Keratinocyte (primary cell): ENCODE measurements at regions not wholly inside any gene's neighbourhood (a gene's known extent, or its start where the extent isn't known, plus 50 kb on each side); places are given as distances from the start of the nearest gene placed in this dataset.

Source experiments
- DNase-seq: peaks from one replicate; pipeline ENCODE4 v3.0.0-alpha.2; 2011; ENCODE audit warnings: low read depth, missing footprints, low spot score
- FAIRE-seq: peaks from 2 replicates; lab custom pipeline; 2011; peaks lifted over from hg19 to GRCh38; lab: Jason Lieb, UNC
- H2AFZ ChIP-seq: 2 replicates; pipeline ENCODE4 v1.6.0; 2012; ENCODE audit warnings: low read length, control low read depth, inconsistent platforms; ENCODE audit not compliant: control insufficient read depth
- H3K27ac ChIP-seq: 2 replicates; pipeline ENCODE4 v1.5.1; 2011; ENCODE audit warnings: low read length; ENCODE audit not compliant: control insufficient read depth, insufficient read depth
- H3K27me3 ChIP-seq: 3 replicates; pipeline ENCODE4 v1.6.0; 2011; ENCODE audit warnings: low read length; ENCODE audit not compliant: control insufficient read depth, insufficient read depth; ENCODE audit errors: extremely low read depth
- H3K36me3 ChIP-seq, 2 experiments: 2 replicates in 1 of 2; 3 replicates in 1 of 2; pipeline ENCODE4 v1.5.1; 2011; ENCODE audit warnings: low read length in 2 of 2, mild to moderate bottlenecking in 1 of 2; ENCODE audit not compliant: control insufficient read depth in 2 of 2, insufficient read depth in 2 of 2; ENCODE audit errors: extremely low read depth in 1 of 2
- H3K4me1 ChIP-seq: 3 replicates; pipeline ENCODE4 v1.5.1; 2011; ENCODE audit warnings: low read length; ENCODE audit not compliant: control insufficient read depth, insufficient read depth; ENCODE audit errors: extremely low read depth
- H3K4me2 ChIP-seq: 3 replicates; pipeline ENCODE4 v1.6.0; 2011; ENCODE audit warnings: low read depth, low read length; ENCODE audit not compliant: control insufficient read depth, insufficient read depth; ENCODE audit errors: extremely low read depth
- H3K4me3 ChIP-seq, 3 experiments: fragments of 200-600 bp in 1 of 3; sonication (generic) in 1 of 3; 2 replicates in 2 of 3; 3 replicates in 1 of 3; pipeline ENCODE4 v1.5.1; 2011 to 2016; ENCODE audit warnings: low read length in 3 of 3, mild to moderate bottlenecking in 3 of 3, control low read depth in 2 of 3, inconsistent platforms in 1 of 3, low read depth in 1 of 3, mixed read lengths in 1 of 3, mixed run types in 1 of 3, moderate library complexity in 1 of 3; ENCODE audit not compliant: control insufficient read depth in 2 of 3, insufficient read depth in 2 of 3; ENCODE audit errors: extremely low read depth in 1 of 3
- H3K79me2 ChIP-seq: 2 replicates; pipeline ENCODE4 v1.6.0; 2012; ENCODE audit warnings: low read length; ENCODE audit not compliant: control insufficient read depth, insufficient read depth
- H3K9ac ChIP-seq: 3 replicates; pipeline ENCODE4 v1.6.0; 2011; ENCODE audit warnings: low read length; ENCODE audit not compliant: control insufficient read depth, insufficient read depth; ENCODE audit errors: extremely low read depth
- H3K9me1 ChIP-seq: 3 replicates; pipeline ENCODE4 v1.6.0; 2011; ENCODE audit warnings: low read length; ENCODE audit not compliant: control insufficient read depth, insufficient read depth; ENCODE audit errors: extremely low read depth
- H3K9me3 ChIP-seq: 2 replicates; pipeline ENCODE4 v1.5.1; 2012; ENCODE audit warnings: low read depth, low read length; ENCODE audit not compliant: control insufficient read depth
- H4K20me1 ChIP-seq: 3 replicates; pipeline ENCODE4 v1.6.0; 2011; ENCODE audit warnings: low read length; ENCODE audit not compliant: control insufficient read depth, insufficient read depth; ENCODE audit errors: extremely low read depth
- EZH2 ChIP-seq: IDR thresholded peaks from one replicate; pipeline ENCODE4 v1.6.1; 2012; ENCODE audit warnings: inconsistent platforms, mild to moderate bottlenecking, low read length, moderate library complexity
- dilution Hi-C: fragments of 300-500 bp; cut with MboI; formaldehyde crosslinking; loops from one replicate; pipeline ENCODE4 v1.7.0; 2020; ENCODE audit warnings: low sequenced_read_pairs; ENCODE audit not compliant: extremely low pct_ligation_motif_present
- TF ChIP-seq, protein P1 (sequence below), 3 experiments: IDR thresholded peaks in 1 of 3; conservative IDR thresholded peaks in 1 of 3; optimal IDR thresholded peaks in 1 of 3; 2 replicates in 2 of 3; 3 replicates in 1 of 3; pipeline versions ENCODE3 to v1.5.1; 2011; ENCODE audit warnings: low read length in 3 of 3, mild to moderate bottlenecking in 3 of 3, moderate library complexity in 2 of 3, control low read depth in 1 of 3, inconsistent platforms in 1 of 3; ENCODE audit not compliant: insufficient read depth in 2 of 3; ENCODE audit errors: extremely low read depth in 1 of 3

DNA sequence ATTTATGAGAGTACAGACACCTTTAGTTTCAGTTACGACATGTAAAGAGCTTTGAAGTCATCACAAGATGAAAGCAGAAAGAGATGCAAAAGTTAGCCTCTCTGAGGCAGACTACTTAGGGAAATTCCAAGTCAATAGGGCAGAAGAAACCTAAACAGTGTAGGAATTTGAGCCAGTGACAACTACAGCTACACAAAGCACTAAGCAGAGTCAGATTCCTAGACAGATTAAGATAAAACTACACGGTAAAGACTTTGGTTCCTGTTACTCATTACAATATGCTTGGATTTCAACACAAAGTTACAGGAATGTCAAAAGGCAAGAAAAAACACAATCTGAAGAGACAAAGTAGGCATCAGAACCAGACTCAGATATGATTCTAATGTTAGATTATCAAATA is 1302.3 kb downstream of the FSCB start:
- Histone ChIP-seq H3K27ac (no peak overlapping the region), H4K20me1 (no peaks in the 10 kb centered on the region), H3K36me3 (no peaks in the 10 kb centered on the region), H3K9me3 (no peaks in the 10 kb centered on the region), H2AFZ (no peak overlapping the region), H3K79me2 (no peaks in the 10 kb centered on the region), H3K9me1 (no peaks in the 10 kb centered on the region), H3K4me1 (no peaks in the 10 kb centered on the region), H3K9ac (no peak overlapping the region), H3K4me3 (no peak overlapping the region), H3K4me2 (no peak overlapping the region), H3K27me3 (no peaks in the 10 kb centered on the region)
- FAIRE-seq (no peak), DNase-seq (no peak)
- TF ChIP-seq EZH2: no peak
- TF ChIP-seq, protein P1, sequence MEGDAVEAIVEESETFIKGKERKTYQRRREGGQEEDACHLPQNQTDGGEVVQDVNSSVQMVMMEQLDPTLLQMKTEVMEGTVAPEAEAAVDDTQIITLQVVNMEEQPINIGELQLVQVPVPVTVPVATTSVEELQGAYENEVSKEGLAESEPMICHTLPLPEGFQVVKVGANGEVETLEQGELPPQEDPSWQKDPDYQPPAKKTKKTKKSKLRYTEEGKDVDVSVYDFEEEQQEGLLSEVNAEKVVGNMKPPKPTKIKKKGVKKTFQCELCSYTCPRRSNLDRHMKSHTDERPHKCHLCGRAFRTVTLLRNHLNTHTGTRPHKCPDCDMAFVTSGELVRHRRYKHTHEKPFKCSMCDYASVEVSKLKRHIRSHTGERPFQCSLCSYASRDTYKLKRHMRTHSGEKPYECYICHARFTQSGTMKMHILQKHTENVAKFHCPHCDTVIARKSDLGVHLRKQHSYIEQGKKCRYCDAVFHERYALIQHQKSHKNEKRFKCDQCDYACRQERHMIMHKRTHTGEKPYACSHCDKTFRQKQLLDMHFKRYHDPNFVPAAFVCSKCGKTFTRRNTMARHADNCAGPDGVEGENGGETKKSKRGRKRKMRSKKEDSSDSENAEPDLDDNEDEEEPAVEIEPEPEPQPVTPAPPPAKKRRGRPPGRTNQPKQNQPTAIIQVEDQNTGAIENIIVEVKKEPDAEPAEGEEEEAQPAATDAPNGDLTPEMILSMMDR (optimal IDR thresholded peaks at IDR 0.05 in 1 of 3, IDR thresholded peaks at IDR 0.05 in 1 of 3, conservative IDR thresholded peaks at IDR 0.05 in 1 of 3; ENCODE audit: extremely low read depth in 1 of 3, insufficient read depth in 2 of 3, low read length in 3 of 3): no peak
- dilution Hi-C loops: no loop called here

DNA sequence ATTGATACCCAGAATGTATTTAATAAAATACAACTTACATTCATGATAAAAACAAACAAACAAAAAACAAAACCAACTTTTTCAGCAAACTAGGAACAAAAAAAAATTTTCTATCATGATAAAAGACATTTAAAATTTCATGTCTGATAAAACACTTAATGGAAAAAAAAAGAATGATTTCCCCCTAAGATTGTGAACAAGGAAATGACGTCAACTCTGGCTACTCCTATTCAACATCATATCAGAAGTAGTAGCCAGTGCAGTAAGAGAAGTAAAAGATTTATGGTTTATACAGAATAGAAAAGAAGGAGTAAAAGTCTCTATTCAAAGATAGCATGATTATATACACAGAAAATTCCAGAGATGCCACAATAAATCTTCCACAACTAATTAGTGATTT is 1306.6 kb downstream of the FSCB start:
- H3K4me3 ChIP-seq: no peak overlapping the region
- H3K27ac ChIP-seq: no peak overlapping the region
- H3K4me2 ChIP-seq: no peak overlapping the region
- no peaks in the 10 kb centered on the region for H3K9me1 ChIP-seq
- no peaks in the 10 kb centered on the region for H4K20me1 ChIP-seq
- DNase-seq (no peak), FAIRE-seq (no peak)
- no peaks in the 10 kb centered on the region for H3K36me3 ChIP-seq
- TF ChIP-seq, protein P1 (optimal IDR thresholded peaks at IDR 0.05 in 1 of 3, IDR thresholded peaks at IDR 0.05 in 1 of 3, conservative IDR thresholded peaks at IDR 0.05 in 1 of 3; ENCODE audit: extremely low read depth in 1 of 3, insufficient read depth in 2 of 3, low read length in 3 of 3): no peak
- TF ChIP-seq EZH2: no peak
- no peaks in the 10 kb centered on the region for H3K4me1 ChIP-seq
- no peaks in the 10 kb centered on the region for H3K79me2 ChIP-seq
- no peaks in the 10 kb centered on the region for H3K9me3 ChIP-seq
- no peaks in the 10 kb centered on the region for H3K27me3 ChIP-seq
- H3K9ac ChIP-seq: no peak overlapping the region
- dilution Hi-C loops: no loop called here
- H2AFZ ChIP-seq: no peak overlapping the region
